HG02938 (cell line): ENCODE measurements at regions not wholly inside any gene's neighbourhood (a gene's known extent, or its start where the extent isn't known, plus 50 kb on each side); places are given as distances from the start of the nearest gene placed in this dataset.
A peak's percentile ranks its signal among the peaks of the same experiment; 100 is the strongest.
"Not testable (repeated sequence)": the region's sequence is repeated elsewhere in the genome, so short reads cannot be mapped to it uniquely, and the experiment has no call there.

Source experiments
- ATAC-seq: cut with Tn5 transposase; IDR thresholded peaks from one replicate; pipeline ENCODE4 v1.9.1; 2021; ENCODE audit warnings: mild to moderate bottlenecking, moderate library complexity; ENCODE audit not compliant: unreplicated experiment

- ATAC-seq: no peak
Observed at GRCh38 chr5:62199792-62200716, 106.0 kb upstream of the KIF2A start.

GRCh38 chr5:62206150-62206829 is 99.7 kb upstream of the KIF2A start:
- no peak for ATAC-seq

GRCh38 chr5:62208218-62208852 is 97.7 kb upstream of the KIF2A start:
- no peak for ATAC-seq

- ATAC-seq: no peak
Observed at GRCh38 chr5:62211405-62211804, 94.6 kb upstream of the KIF2A start.

- ATAC-seq: no peak
Observed at GRCh38 chr5:62212648-62213047, 93.4 kb upstream of the KIF2A start.

GRCh38 chr5:62214701-62215100 is 91.3 kb upstream of the KIF2A start:
- ATAC-seq: no peak

GRCh38 chr5:62216603-62217002 is 89.4 kb upstream of the KIF2A start:
- not testable (repeated sequence) for ATAC-seq

- ATAC-seq: not testable (repeated sequence)
Observed at GRCh38 chr5:62217095-62217494, 88.9 kb upstream of the KIF2A start.

GRCh38 chr5:62218860-62219259 is 87.1 kb upstream of the KIF2A start:
- ATAC-seq: not testable (repeated sequence)

GRCh38 chr5:62221881-62222280 is 84.1 kb upstream of the KIF2A start:
- ATAC-seq: not testable (repeated sequence)

GRCh38 chr5:62222305-62222704 is 83.7 kb upstream of the KIF2A start:
- not testable (repeated sequence) for ATAC-seq

GRCh38 chr5:62223312-62223670 is 82.7 kb upstream of the KIF2A start:
- ATAC-seq: peak; percentile 96

- not testable (repeated sequence) for ATAC-seq
Observed at GRCh38 chr5:62224987-62225601, 80.9 kb upstream of the KIF2A start.

GRCh38 chr5:62230876-62231388 is 75.1 kb upstream of the KIF2A start:
- not testable (repeated sequence) for ATAC-seq

GRCh38 chr5:62231576-62231975 is 74.4 kb upstream of the KIF2A start:
- no peak for ATAC-seq

- not testable (repeated sequence) for ATAC-seq
Observed at GRCh38 chr5:62232218-62232617, 73.8 kb upstream of the KIF2A start.

GRCh38 chr5:62233083-62234046 is 72.6 kb upstream of the KIF2A start:
- peak; percentile 64 for ATAC-seq

- ATAC-seq: not testable (repeated sequence)
Observed at GRCh38 chr5:62236593-62236992, 69.4 kb upstream of the KIF2A start.

GRCh38 chr5:62237944-62238343 is 68.1 kb upstream of the KIF2A start:
- ATAC-seq: not testable (repeated sequence)

GRCh38 chr5:62238584-62238983 is 67.4 kb upstream of the KIF2A start:
- ATAC-seq: not testable (repeated sequence)
